H1 (cell line): ENCODE measurements at regions not wholly inside any gene's neighbourhood (a gene's known extent, or its start where the extent isn't known, plus 50 kb on each side); places are given as distances from the start of the nearest gene placed in this dataset.

ENCODE experiments used
- CTCF ChIA-PET: fragments of 300-600 bp; sonication (Branson Sonifier 250); formaldehyde crosslinking; loops from one replicate; lab custom pipeline; 2021; ENCODE audit not compliant: partially characterized antibody; lab: Charles Lee
- POLR2A ChIA-PET: fragments of 300-600 bp; sonication (Branson Sonifier 250); formaldehyde crosslinking; loops from one replicate; lab custom pipeline; 2021; ENCODE audit warnings: inconsistent platforms; ENCODE audit not compliant: partially characterized antibody; lab: Charles Lee
- DNase-seq, 2 experiments: peaks; one replicate each; pipeline versions ENCODE4 v3.0.0 to v3.0.0-alpha.2; 2010 to 2022; ENCODE audit warnings: low spot score in 2 of 2, low read depth in 1 of 2, mixed read lengths in 1 of 2
- FAIRE-seq: peaks from 2 replicates; lab custom pipeline; 2011; peaks lifted over from hg19 to GRCh38; lab: Jason Lieb, UNC
- H2AFZ ChIP-seq: 2 replicates; pipeline ENCODE4 v1.8.1; 2012; ENCODE audit warnings: low read length, inconsistent platforms
- H2AK5ac ChIP-seq: 2 replicates; pipeline ENCODE4 v1.6.1; 2013; ENCODE audit warnings: low read depth, low read length
- H2BK120ac ChIP-seq: replicated peaks from 2 replicates; pipeline ENCODE3; 2013; ENCODE audit warnings: low read depth, low read length, inconsistent platforms
- H2BK12ac ChIP-seq: 2 replicates; pipeline ENCODE4 v1.6.1; 2013; ENCODE audit warnings: low read depth, low read length
- H2BK15ac ChIP-seq: 2 replicates; pipeline ENCODE4 v1.6.1; 2013; ENCODE audit warnings: low read length
- H2BK20ac ChIP-seq: 2 replicates; pipeline ENCODE4 v1.6.1; 2013; ENCODE audit warnings: low read length
- H2BK5ac ChIP-seq: 2 replicates; pipeline ENCODE4 v1.6.1; 2013; ENCODE audit warnings: low read depth, low read length
- H3K14ac ChIP-seq: 2 replicates; pipeline ENCODE4 v1.6.1; 2013; ENCODE audit warnings: inconsistent platforms; ENCODE audit not compliant: insufficient read length
- H3K18ac ChIP-seq: 2 replicates; pipeline ENCODE4 v1.6.1; 2013; ENCODE audit warnings: low read length; ENCODE audit errors: extremely low read depth
- H3K23ac ChIP-seq: 2 replicates; pipeline ENCODE4 v1.6.1; 2013; ENCODE audit warnings: inconsistent platforms; ENCODE audit not compliant: insufficient read length
- H3K23me2 ChIP-seq: 2 replicates; pipeline ENCODE4 v1.6.1; 2013; ENCODE audit warnings: low read depth, low read length
- H3K27ac ChIP-seq: 2 replicates; pipeline ENCODE4 v1.6.1; 2011; ENCODE audit warnings: low read depth, low read length, inconsistent platforms
- H3K27me3 ChIP-seq, 4 experiments: replicated peaks in 1 of 4; 1 replicate in 1 of 4; 2 replicates in 3 of 4; pipeline versions ENCODE4 v1.6.1 to v1.8.1; 2011 to 2013; ENCODE audit warnings: low read length in 3 of 4, mild to moderate bottlenecking in 3 of 4, inconsistent platforms in 2 of 4, mixed read lengths in 2 of 4, moderate library complexity in 1 of 4; ENCODE audit not compliant: control insufficient read depth in 3 of 4, insufficient read depth in 3 of 4; ENCODE audit errors: extremely low read depth in 1 of 4
- H3K36me3 ChIP-seq, 4 experiments: 2 replicates each; pipeline versions ENCODE4 v1.6.1 to v1.8.1; 2011 to 2013; ENCODE audit warnings: mild to moderate bottlenecking in 4 of 4, low read length in 3 of 4, moderate library complexity in 2 of 4, control low read depth in 1 of 4, inconsistent platforms in 1 of 4; ENCODE audit not compliant: insufficient read depth in 4 of 4, control insufficient read depth in 2 of 4
- H3K4ac ChIP-seq: replicated peaks from 2 replicates; pipeline ENCODE3; 2013; ENCODE audit warnings: low read length, low read depth, mixed read lengths, inconsistent platforms; ENCODE audit not compliant: insufficient read length
- H3K4me1 ChIP-seq, 4 experiments: replicated peaks in 1 of 4; 1 replicate in 1 of 4; 2 replicates in 3 of 4; pipeline versions ENCODE4 v1.6.1 to v1.8.1; 2011 to 2013; ENCODE audit warnings: low read length in 3 of 4, inconsistent platforms in 2 of 4, mixed read lengths in 1 of 4; ENCODE audit not compliant: insufficient read depth in 4 of 4, control insufficient read depth in 3 of 4
- H3K4me2 ChIP-seq, 2 experiments: 2 replicates each; pipeline versions ENCODE4 v1.6.1 to v1.8.1; 2011 to 2013; ENCODE audit warnings: low read depth in 2 of 2, low read length in 2 of 2, control low read depth in 1 of 2, inconsistent platforms in 1 of 2, mild to moderate bottlenecking in 1 of 2; ENCODE audit not compliant: insufficient read depth in 1 of 2
- H3K4me3 ChIP-seq, 4 experiments: fragments of 200-600, 300-600 bp in 1 of 4; sonication (generic), shearing (Covaris generic), sonication (Bioruptor Twin) in 1 of 4; 2 replicates each; pipeline versions ENCODE4 v1.5.1 to v1.8.1; 2011 to 2016; ENCODE audit warnings: low read length in 4 of 4, low read depth in 3 of 4, control low read depth in 2 of 4, inconsistent platforms in 2 of 4, mild to moderate bottlenecking in 2 of 4, mixed read lengths in 1 of 4, moderate library complexity in 1 of 4; ENCODE audit not compliant: insufficient read depth in 2 of 4; ENCODE audit errors: extremely low read depth in 1 of 4
- H3K56ac ChIP-seq: replicated peaks from 2 replicates; pipeline ENCODE3; 2013; ENCODE audit warnings: low read depth, mild to moderate bottlenecking, mixed read lengths, low read length, inconsistent platforms; ENCODE audit not compliant: insufficient read length
- H3K79me1 ChIP-seq: 2 replicates; pipeline ENCODE4 v1.6.1; 2013; ENCODE audit warnings: low read depth, low read length, control low read depth
- H3K79me2 ChIP-seq, 2 experiments: 2 replicates each; pipeline versions ENCODE4 v1.6.1 to v1.8.1; 2012 to 2013; ENCODE audit warnings: low read length in 2 of 2, mild to moderate bottlenecking in 2 of 2, inconsistent platforms in 1 of 2; ENCODE audit not compliant: insufficient read depth in 2 of 2, control insufficient read depth in 1 of 2
- H3K9ac ChIP-seq, 4 experiments: replicated peaks in 1 of 4; 1 replicate in 1 of 4; 2 replicates in 3 of 4; pipeline versions ENCODE4 v1.6.1 to v1.8.1; 2011 to 2013; ENCODE audit warnings: low read depth in 3 of 4, low read length in 3 of 4, control low read depth in 2 of 4, mild to moderate bottlenecking in 2 of 4, moderate library complexity in 2 of 4, inconsistent platforms in 1 of 4; ENCODE audit errors: extremely low read depth in 1 of 4
- H3K9me3 ChIP-seq, 2 experiments: 2 replicates each; pipeline versions ENCODE4 v1.6.1 to v1.8.1; 2012 to 2013; ENCODE audit warnings: mild to moderate bottlenecking in 2 of 2, moderate library complexity in 2 of 2, control low read depth in 1 of 2, inconsistent platforms in 1 of 2, low read depth in 1 of 2, low read length in 1 of 2, mixed read lengths in 1 of 2; ENCODE audit not compliant: insufficient read depth in 2 of 2
- H4K20me1 ChIP-seq, 2 experiments: replicated peaks in 1 of 2; 2 replicates each; pipeline versions ENCODE3 to v1.8.1; 2011 to 2013; ENCODE audit warnings: inconsistent platforms in 2 of 2, low read length in 2 of 2, mild to moderate bottlenecking in 1 of 2; ENCODE audit not compliant: insufficient read depth in 2 of 2, control insufficient read depth in 1 of 2
- H4K5ac ChIP-seq: 2 replicates; pipeline ENCODE4 v1.6.1; 2013; ENCODE audit warnings: low read length, low read depth, mixed read lengths, inconsistent platforms; ENCODE audit not compliant: insufficient read length
- H4K8ac ChIP-seq: 2 replicates; pipeline ENCODE4 v1.8.0; 2013; ENCODE audit warnings: mild to moderate bottlenecking, moderate library complexity, low read length, inconsistent platforms; ENCODE audit not compliant: insufficient read depth; ENCODE audit errors: extremely low read depth
- H4K91ac ChIP-seq: replicated peaks from 2 replicates; pipeline ENCODE3; 2013; ENCODE audit warnings: low read length, mixed read lengths, inconsistent platforms; ENCODE audit not compliant: insufficient read length
- PHF8 ChIP-seq: fragments of 200-600 bp; sonication (generic); conservative IDR thresholded peaks from 2 replicates; pipeline ENCODE4 v1.7.1; 2012; ENCODE audit warnings: low read depth, mild to moderate bottlenecking, inconsistent platforms, low read length, moderate library complexity
- RAD21 ChIP-seq, 2 experiments: IDR thresholded peaks in 1 of 2; conservative IDR thresholded peaks in 1 of 2; 2 replicates each; pipeline ENCODE4 v1.6.1; 2011; ENCODE audit warnings: low read depth in 2 of 2, low read length in 2 of 2, improper control_type of control experiment in 1 of 2, inconsistent platforms in 1 of 2, mild to moderate bottlenecking in 1 of 2, moderate library complexity in 1 of 2
- TAF7 ChIP-seq: optimal IDR thresholded peaks from 2 replicates; pipeline ENCODE3; 2011; ENCODE audit warnings: low read depth, mild to moderate bottlenecking, inconsistent platforms, low read length, moderate library complexity, borderline replicate concordance
- TEAD4 ChIP-seq: IDR thresholded peaks from 2 replicates; pipeline ENCODE4 v1.6.1; 2012; ENCODE audit warnings: low read depth, low read length, inconsistent platforms, mixed read lengths
- WGBS, 2 experiments: shearing (Covaris generic) in 1 of 2; methylation state at CpG; one replicate each; pipeline versions ENCODE4 v1.1.6 to v1.1.7; 2013 to 2015; ENCODE audit warnings: low lambda C conversion rate in 2 of 2, mixed read lengths in 2 of 2, inconsistent platforms in 1 of 2, low coverage in 1 of 2, missing lambda C conversion rate in 1 of 2; ENCODE audit not compliant: insufficient replicate concordance in 2 of 2, insufficient coverage in 1 of 2, insufficient read length in 1 of 2; ENCODE audit errors: extremely low coverage in 1 of 2, missing lambda C conversion rate in 1 of 2; 5-methylcytosine and 5-hydroxymethylcytosine counted together

DNA sequence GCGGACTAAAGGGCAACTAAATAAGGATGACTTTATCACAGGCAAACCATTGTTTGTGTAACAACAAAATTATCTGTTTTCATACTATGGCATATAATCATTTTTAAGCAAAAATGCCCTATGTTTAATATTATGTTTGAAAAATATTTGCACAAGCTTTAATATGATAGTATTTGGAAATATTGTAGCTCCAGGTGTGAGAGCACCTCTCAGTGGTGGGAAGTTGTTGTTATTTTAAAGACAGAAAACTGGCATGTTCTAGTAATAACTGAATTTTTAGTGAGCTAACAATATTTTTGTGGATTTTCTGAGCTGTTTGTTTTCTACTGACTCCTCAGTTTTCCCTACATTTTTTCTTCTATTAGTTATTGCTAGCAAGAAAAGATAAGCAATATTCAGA lies 578.8 kb downstream of the KCNT2 start:
- Histone ChIP-seq H2AFZ (no peak overlapping the region), H2AK5ac (no peak overlapping the region), H2BK15ac (no peak overlapping the region), H3K23me2 (no peaks in the 10 kb centered on the region), H4K91ac (no peak overlapping the region), H2BK5ac (no peak overlapping the region), H3K18ac (no peak overlapping the region), H3K27ac (no peak overlapping the region), H3K79me2 (no peaks in the 10 kb centered on the region), H3K36me3 (no peaks in the 10 kb centered on the region), H4K5ac (no peak overlapping the region), H3K9me3 (no peaks in the 10 kb centered on the region), H3K27me3 (peaks cover 0 to 1% (median 0%) of the 10 kb centered on the region in 4 experiments; a peak in 1 of 7 replicates), H4K8ac (no peak overlapping the region), H3K4me1 (peaks cover 0 to 3% (median 0%) of the 10 kb centered on the region in 4 experiments; a peak in 1 of 7 replicates), H2BK20ac (no peak overlapping the region), H3K4me2 (no peak overlapping the region), H3K56ac (no peak overlapping the region), H3K9ac (no peak overlapping the region), H2BK12ac (no peak overlapping the region), H3K23ac (no peak overlapping the region), H3K4ac (no peak overlapping the region), H3K14ac (no peak overlapping the region), H4K20me1 (no peaks in the 10 kb centered on the region), H3K4me3 (no peak overlapping the region), H2BK120ac (no peak overlapping the region), H3K79me1 (no peaks in the 10 kb centered on the region)
- DNase-seq = no peak
- CTCF ChIA-PET = interaction anchor here (0.6 kb wide), 1 partner anchor 33 kb away, joined by 3 read pairs; no protein-coding TSS in a partner anchor
- POLR2A ChIA-PET = no interaction called here
- FAIRE-seq = no peak
- 89% methylated on average over 1 of the region's 1 CpG; no CpG with 5 or more reads in 1 of the 2 experiments for WGBS, 2 experiments
- TF ChIP-seq TAF7 (no peak), RAD21 (IDR thresholded peaks at IDR 0.05 in 1 of 2, conservative IDR thresholded peaks at IDR 0.05 in 1 of 2; ENCODE audit: low read depth in 2 of 2, low read length in 2 of 2) (peak in 1 of 2 experiments; percentile 7; a peak in 1 of 4 replicates), PHF8 (no peak), TEAD4 (no peak)
